ENCODE measurements at regions not wholly inside any gene's neighbourhood (a gene's known extent, or its start where the extent isn't known, plus 50 kb on each side); places are given as distances from the start of the nearest gene placed in this dataset.

- peak overlapping the region; percentile 89 for H3K4me3 ChIP-seq (ENCODE audit: insufficient read depth, low read depth, low read length)
- ATAC-seq (ENCODE audit: low read depth) = peak; percentile 78
- H3K14ac ChIP-seq (replicated peaks; ENCODE audit: low read depth, low read length) = no peak overlapping the region
- H2BK5ac ChIP-seq (ENCODE audit: low read depth, low read length, poor library complexity, severe bottlenecking) = peak overlapping the region; percentile 99
- H3K56ac ChIP-seq (ENCODE audit: extremely low read depth, insufficient read depth, low read length) = no peak overlapping the region
- peak overlapping the region; percentile 52; the same call in 1 of the 2 replicates for H3K27ac ChIP-seq (ENCODE audit: insufficient read depth, low read length)
- H3K27me3 ChIP-seq (ENCODE audit: control insufficient read depth, insufficient read depth, low read length) = no peaks in the 10 kb centered on the region
- H4K20me1 ChIP-seq (ENCODE audit: insufficient read depth, low read length) = no peaks in the 10 kb centered on the region
- H4K8ac ChIP-seq (ENCODE audit: low read depth in 2 of 2, low read length in 2 of 2) = no peak overlapping the region
- no peak overlapping the region for H2AK5ac ChIP-seq (ENCODE audit: low read depth, low read length)
- H2BK120ac ChIP-seq (ENCODE audit: low read depth, low read length) = no peak overlapping the region
- 0 out of 2 replicates have a peak overlapping the region, but pooled peaks have one; percentile 15 for H4K91ac ChIP-seq (ENCODE audit: insufficient read depth, low read depth, low read length)
- 0 out of 2 replicates have a peak, but pooled peaks cover 4% of the 10 kb centered on the region for H3K9me3 ChIP-seq (ENCODE audit: control insufficient read depth, insufficient read depth, low read length)
- dilution Hi-C loops (cut with HindIII; ENCODE audit: low sequenced_read_pairs, unreplicated experiment) = no loop called here
- peak; percentile 79 for DNase-seq
- intact Hi-C loops (cut with micrococcal nuclease) = loop anchor here (2.0 kb wide), 1 partner anchor 100 kb away; no protein-coding TSS in a partner anchor
- H2AK9ac ChIP-seq (replicated peaks; ENCODE audit: low read depth, low read length, poor library complexity) = no peak overlapping the region
- H3K9ac ChIP-seq (ENCODE audit: low read depth, low read length) = peak overlapping the region; percentile 94
- 0 out of 4 replicates have a peak, but pooled peaks cover 0 to 5% of the 10 kb centered on the region in 2 experiments for H3K79me1 ChIP-seq (ENCODE audit: low read depth in 1 of 2, low read length in 2 of 2)
- H3K9me1 ChIP-seq (ENCODE audit: insufficient read depth, low read length) = no peaks in the 10 kb centered on the region
- H2BK20ac ChIP-seq (ENCODE audit: low read depth, low read length) = no peak overlapping the region
- H3K4me1 ChIP-seq (ENCODE audit: control insufficient read depth, insufficient read depth, low read length) = peaks cover 4% of the 10 kb centered on the region; the same call in 1 of the 2 replicates
- CTCF ChIA-PET = no interaction called here
- H2AFZ ChIP-seq (replicated peaks; ENCODE audit: low read length, poor library complexity) = peak overlapping the region; percentile 18
- no peak overlapping the region for H2BK15ac ChIP-seq (ENCODE audit: low read depth, low read length)
- H3K23ac ChIP-seq (ENCODE audit: low read depth, low read length) = peak overlapping the region; percentile 75; the same call in 1 of the 2 replicates
- POLR2A ChIA-PET (ENCODE audit: unreplicated experiment) = no interaction called here
- no peak overlapping the region for H4K5ac ChIP-seq (ENCODE audit: low read depth, low read length)
- 30 to 100% methylated on average over 3 to 7 of the region's 18 CpGs for WGBS, 2 experiments (ENCODE audit: extremely low coverage in 2 of 2, insufficient read length in 1 of 2)
- TF ChIP-seq CEBPB (IDR thresholded peaks at IDR 0.05; ENCODE audit: low read depth, low read length) (peak; percentile 53), POLR2A (IDR thresholded peaks at IDR 0.05; ENCODE audit: low read depth, low read length) (no peak)
- TSS peak; percentile 89 for BruUV-seq (replicated peaks)
- no peak overlapping the region for H3K4ac ChIP-seq (ENCODE audit: low read depth, low read length)
- peak overlapping the region; percentile 79; the same call in 1 of the 2 replicates for H3K4me2 ChIP-seq (ENCODE audit: low read depth, low read length)
- in situ Hi-C loops (cut with MboI; ENCODE audit: low sequenced_read_pairs) = no loop called here
- no peak overlapping the region; the same call in 1 of the 2 replicates for H3K18ac ChIP-seq (ENCODE audit: low read depth, low read length)
- H3K36me3 ChIP-seq (ENCODE audit: control insufficient read depth, insufficient read depth, low read length) = no peaks in the 10 kb centered on the region
These were observed 98.1 kb upstream of the SNRPN start for GRCh38 chr15:24856397-24857390.

Data from IMR-90 (cell line).